ENCODE measurements at regions not wholly inside any gene's neighbourhood (a gene's known extent, or its start where the extent isn't known, plus 50 kb on each side); places are given as distances from the start of the nearest gene placed in this dataset.

GRCh38 chr13:22137361-22138050 lies 466.6 kb downstream of the FGF9 start:
- H3K9me3 ChIP-seq: no peaks in the 10 kb centered on the region
- no peaks in the 10 kb centered on the region for H3K36me3 ChIP-seq
- 75 to 82% (median 80%) methylated on average over 4 of the region's 4 CpGs for WGBS, 4 donors
- H3K27me3 ChIP-seq: no peaks in the 10 kb centered on the region
- DNase-seq: no peak
- no peak overlapping the region for H3K27ac ChIP-seq
- TF ChIP-seq POLR2A (IDR thresholded peaks at IDR 0.05) (no peak), CTCF (IDR thresholded peaks at IDR 0.05) (no peak)
- intact Hi-C loops (cut with DNase I): no loop called here
- ATAC-seq: no peak
- H3K4me1 ChIP-seq: peaks cover 0 to 5% (median 0%) of the 10 kb centered on the region in 12 donors
- no peak overlapping the region for H3K4me3 ChIP-seq

- H3K36me3 ChIP-seq: no peaks in the 10 kb centered on the region
- DNase-seq: no peak
- no peak overlapping the region for H3K27ac ChIP-seq
- H3K9me3 ChIP-seq: no peaks in the 10 kb centered on the region
- H3K27me3 ChIP-seq: no peaks in the 10 kb centered on the region
- intact Hi-C loops (cut with DNase I): no loop called here
- no peak overlapping the region for H3K4me3 ChIP-seq
- ATAC-seq: no peak
- peaks cover 0 to 5% (median 0%) of the 10 kb centered on the region in 12 donors for H3K4me1 ChIP-seq
- TF ChIP-seq POLR2A (IDR thresholded peaks at IDR 0.05): no peak
- no peak for TF ChIP-seq CTCF (IDR thresholded peaks at IDR 0.05)
- WGBS, 4 donors: 86 to 89% (median 87%) methylated on average over 8 of the region's 8 CpGs
Observed at GRCh38 chr13:22138947-22139346, 468.1 kb downstream of the FGF9 start.

- H3K9me3 ChIP-seq: no peaks in the 10 kb centered on the region
- no peak for DNase-seq
- WGBS, 4 donors: 47 to 56% (median 53%) methylated on average over 1 of the region's 1 CpG
- H3K27ac ChIP-seq: no peak overlapping the region
- H3K4me3 ChIP-seq: no peak overlapping the region
- TF ChIP-seq POLR2A (IDR thresholded peaks at IDR 0.05): no peak
- no peak for TF ChIP-seq CTCF (IDR thresholded peaks at IDR 0.05)
- intact Hi-C loops (cut with DNase I): no loop called here
- no peaks in the 10 kb centered on the region for H3K27me3 ChIP-seq
- H3K36me3 ChIP-seq: no peaks in the 10 kb centered on the region
- no peak for ATAC-seq
- peaks cover 0 to 5% (median 0%) of the 10 kb centered on the region in 12 donors for H3K4me1 ChIP-seq
Observed at GRCh38 chr13:22141716-22142115, 470.8 kb downstream of the FGF9 start.

- no peaks in the 10 kb centered on the region for H3K27me3 ChIP-seq
- H3K36me3 ChIP-seq: no peaks in the 10 kb centered on the region
- H3K27ac ChIP-seq: no peak overlapping the region
- H3K4me1 ChIP-seq: peaks cover 0 to 5% (median 0%) of the 10 kb centered on the region in 12 donors
- WGBS, 4 donors: 30 to 50% (median 45%) methylated on average over 1 of the region's 1 CpG
- H3K4me3 ChIP-seq: no peak overlapping the region
- DNase-seq: no peak
- intact Hi-C loops (cut with DNase I): no loop called here
- ATAC-seq: peak in 1 of 4 donors; percentile 13
- H3K9me3 ChIP-seq: no peaks in the 10 kb centered on the region
- no peak for TF ChIP-seq CTCF (IDR thresholded peaks at IDR 0.05)
- TF ChIP-seq POLR2A (IDR thresholded peaks at IDR 0.05): no peak
Observed at GRCh38 chr13:22143671-22144070, 472.8 kb downstream of the FGF9 start.
